Naive thymus-derived CD4-positive, alpha-beta T cell (primary cell): ENCODE measurements at regions not wholly inside any gene's neighbourhood (a gene's known extent, or its start where the extent isn't known, plus 50 kb on each side); places are given as distances from the start of the nearest gene placed in this dataset.

Source experiments
- ATAC-seq: fragments of 150-1000 bp; cut with Tn5 transposase; 2 replicates; pipeline ENCODE4 v1.10.0; 2021; ENCODE audit warnings: mild to moderate bottlenecking, moderate library complexity
- CTCF ChIA-PET: fragments of 350-600 bp; sonication (Branson Sonifier 250); formaldehyde crosslinking; loops from one replicate; lab custom pipeline; 2021; ENCODE audit warnings: antibody characterized with exemption; lab: Charles Lee
- POLR2A ChIA-PET: fragments of 350-600 bp; sonication (Branson Sonifier 250); formaldehyde crosslinking; loops from one replicate; lab custom pipeline; 2021; ENCODE audit warnings: antibody characterized with exemption, inconsistent platforms; lab: Charles Lee
- DNase-seq, 9 donors: peaks; one replicate each; pipeline versions ENCODE4 v3.0.0 to v3.0.0-alpha.2; 2020 to 2022; ENCODE audit warnings: mixed read lengths in 1 of 9
- H3K27ac ChIP-seq: one replicate; pipeline ENCODE4 v1.7.0; 2013; ENCODE audit warnings: mild to moderate bottlenecking, low read depth, low read length, moderate library complexity
- H3K27me3 ChIP-seq, 2 donors: one replicate each; pipeline ENCODE4 v1.7.0; 2013; ENCODE audit warnings: low read length in 2 of 2, mild to moderate bottlenecking in 2 of 2, moderate library complexity in 2 of 2; ENCODE audit not compliant: control insufficient read depth in 2 of 2, insufficient read depth in 2 of 2
- H3K36me3 ChIP-seq, 3 experiments: 1 replicate in 2 of 3; 2 replicates in 1 of 3; pipeline ENCODE4 v1.7.0; 2013; ENCODE audit warnings: low read length in 3 of 3, mild to moderate bottlenecking in 3 of 3, moderate library complexity in 1 of 3; ENCODE audit not compliant: insufficient read depth in 3 of 3, control insufficient read depth in 2 of 3
- H3K4me1 ChIP-seq, 2 donors: one replicate each; pipeline ENCODE4 v1.7.0; 2013; ENCODE audit warnings: low read length in 2 of 2, mild to moderate bottlenecking in 2 of 2, moderate library complexity in 1 of 2; ENCODE audit not compliant: control insufficient read depth in 2 of 2, insufficient read depth in 2 of 2
- H3K4me3 ChIP-seq: 2 replicates; pipeline ENCODE4 v1.7.0; 2013; ENCODE audit warnings: mild to moderate bottlenecking, low read length
- H3K9me3 ChIP-seq, 3 experiments: 1 replicate in 2 of 3; 2 replicates in 1 of 3; pipeline ENCODE4 v1.7.0; 2013; ENCODE audit warnings: low read length in 3 of 3; ENCODE audit not compliant: control insufficient read depth in 2 of 3
- H3K27ac Mint-ChIP-seq, 9 donors: one replicate each; pipeline ENCODE4 v1.8.0; 2020 to 2022; ENCODE audit warnings: mixed read lengths in 9 of 9, mild to moderate bottlenecking in 8 of 9, moderate library complexity in 5 of 9, inconsistent platforms in 2 of 9
- H3K27me3 Mint-ChIP-seq, 5 donors: one replicate each; pipeline ENCODE4 v1.8.0; 2021 to 2022; ENCODE audit warnings: mixed read lengths in 5 of 5, mild to moderate bottlenecking in 1 of 5
- H3K36me3 Mint-ChIP-seq, 5 donors: one replicate each; pipeline ENCODE4 v1.8.0; 2020 to 2022; ENCODE audit warnings: mixed read lengths in 5 of 5, mild to moderate bottlenecking in 3 of 5, inconsistent platforms in 1 of 5
- H3K4me1 Mint-ChIP-seq, 7 donors: one replicate each; pipeline ENCODE4 v1.8.0; 2020 to 2022; ENCODE audit warnings: mixed read lengths in 7 of 7, mild to moderate bottlenecking in 3 of 7, inconsistent platforms in 1 of 7
- H3K4me3 Mint-ChIP-seq, 10 donors: one replicate each; pipeline ENCODE4 v1.8.0; 2020 to 2022; ENCODE audit warnings: mild to moderate bottlenecking in 10 of 10, mixed read lengths in 10 of 10, moderate library complexity in 6 of 10, inconsistent platforms in 2 of 10
- H3K9me3 Mint-ChIP-seq, 11 donors: one replicate each; pipeline ENCODE4 v1.8.0; 2020 to 2022; ENCODE audit warnings: mixed read lengths in 11 of 11, mild to moderate bottlenecking in 4 of 11, inconsistent platforms in 1 of 11, moderate library complexity in 1 of 11
- intact Hi-C, 2 donors: fragments of 100-400 bp; cut with micrococcal nuclease; formaldehyde crosslinking; loops; one replicate each; pipeline ENCODE4 v1.15.1; 2023

GRCh38 chr2:144230033-144230432, 289.9 kb downstream of the ZEB2 start:
- no peak overlapping the region for H3K27ac Mint-ChIP-seq
- H3K4me3 Mint-ChIP-seq: no peak overlapping the region
- peaks cover 0 to 1% (median 0%) of the 10 kb centered on the region in 11 donors for H3K9me3 Mint-ChIP-seq
- no peaks in the 10 kb centered on the region for H3K27me3 Mint-ChIP-seq
- ChIA-PET POLR2A (no interaction called here), CTCF (no interaction called here)
- peaks cover 0 to 11% (median 7%) of the 10 kb centered on the region in 5 donors for H3K36me3 Mint-ChIP-seq
- Histone ChIP-seq H3K4me1 (peaks cover 0 to 24% of the 10 kb centered on the region in 2 donors), H3K9me3 (no peaks in the 10 kb centered on the region), H3K27me3 (no peaks in the 10 kb centered on the region), H3K27ac (no peak overlapping the region), H3K36me3 (no peaks in the 10 kb centered on the region), H3K4me3 (no peak overlapping the region)
- ATAC-seq: no peak
- intact Hi-C loops: loop anchor here in 1 of 2 donors (5.0 kb wide), 1 partner anchor 48 kb away; no protein-coding TSS in a partner anchor
- no peak for DNase-seq
- H3K4me1 Mint-ChIP-seq: peaks cover 0 to 29% (median 6%) of the 10 kb centered on the region in 7 donors

DNA sequence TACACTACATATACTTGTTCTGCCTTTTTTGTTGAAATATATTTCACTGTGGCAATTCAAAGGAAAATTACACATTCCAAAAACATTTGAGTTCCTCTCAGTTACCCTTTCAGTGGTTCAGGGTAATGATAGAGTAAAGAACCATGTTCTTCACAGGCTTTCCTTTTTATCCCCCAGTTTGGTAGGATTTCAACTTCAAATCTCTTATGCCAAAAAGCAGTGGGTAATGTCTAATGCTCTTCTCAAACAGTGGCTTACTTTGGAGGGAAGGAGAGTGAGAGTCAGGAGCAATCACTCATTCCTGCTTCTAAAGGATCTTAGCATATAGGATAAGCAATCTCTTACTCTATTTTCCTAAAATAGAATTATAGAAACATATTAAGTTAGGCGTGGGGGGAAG, 290.6 kb downstream of the ZEB2 start:
- Mint-ChIP-seq H3K36me3 (peaks cover 0 to 11% (median 4%) of the 10 kb centered on the region in 5 donors), H3K9me3 (peaks cover 0 to 1% (median 0%) of the 10 kb centered on the region in 11 donors), H3K4me3 (no peak overlapping the region), H3K4me1 (peaks cover 0 to 23% (median 3%) of the 10 kb centered on the region in 7 donors), H3K27ac (no peak overlapping the region), H3K27me3 (no peaks in the 10 kb centered on the region)
- Histone ChIP-seq H3K36me3 (no peaks in the 10 kb centered on the region), H3K4me1 (peaks cover 0 to 17% of the 10 kb centered on the region in 2 donors), H3K4me3 (no peak overlapping the region), H3K27me3 (no peaks in the 10 kb centered on the region), H3K9me3 (no peaks in the 10 kb centered on the region), H3K27ac (no peak overlapping the region)
- ChIA-PET POLR2A (no interaction called here), CTCF (no interaction called here)
- ATAC-seq: no peak
- no peak for DNase-seq
- intact Hi-C loops: no loop called here

DNA sequence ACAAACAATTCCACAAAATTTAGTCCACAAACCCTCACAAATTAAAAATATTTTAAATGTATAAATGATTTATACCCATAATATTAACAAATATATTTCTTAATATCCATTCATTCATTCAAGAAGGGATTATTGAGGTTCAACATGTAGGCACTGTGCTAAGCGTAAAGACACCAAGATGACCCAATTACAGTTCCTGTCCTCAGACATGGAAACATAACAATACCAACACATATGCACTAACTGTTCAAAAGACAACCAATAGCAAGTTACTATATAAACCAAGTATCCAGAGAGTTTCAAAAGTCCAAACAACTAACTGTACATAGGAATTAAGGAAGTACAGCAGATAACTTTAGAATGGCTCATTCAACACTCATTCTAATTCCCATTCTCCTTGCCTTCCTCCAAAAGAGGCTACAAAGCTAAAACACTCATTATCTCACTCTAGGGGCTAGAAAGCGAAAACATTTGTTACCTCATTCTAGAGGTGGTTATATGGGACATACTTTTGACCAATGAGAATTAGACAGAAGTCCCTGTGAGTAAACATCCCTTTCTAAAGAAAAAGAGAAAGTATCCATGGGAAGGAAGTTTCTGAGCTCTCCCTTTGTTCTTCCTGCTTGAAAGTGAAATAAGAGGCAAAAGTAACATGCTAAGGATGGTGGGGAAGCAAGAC, 292.4 kb downstream of the ZEB2 start:
- Mint-ChIP-seq H3K9me3 (peaks cover 0 to 1% (median 0%) of the 10 kb centered on the region in 11 donors), H3K27ac (no peak overlapping the region), H3K27me3 (no peaks in the 10 kb centered on the region), H3K4me3 (no peak overlapping the region), H3K4me1 (peaks cover 0 to 8% (median 0%) of the 10 kb centered on the region in 7 donors), H3K36me3 (peaks cover 0 to 11% (median 4%) of the 10 kb centered on the region in 5 donors)
- POLR2A ChIA-PET: no interaction called here
- Histone ChIP-seq H3K27me3 (no peaks in the 10 kb centered on the region), H3K27ac (no peak overlapping the region), H3K4me1 (peaks cover 0 to 1% of the 10 kb centered on the region in 2 donors), H3K36me3 (no peaks in the 10 kb centered on the region), H3K4me3 (no peak overlapping the region), H3K9me3 (no peaks in the 10 kb centered on the region)
- ATAC-seq (no peak), DNase-seq (no peak)
- CTCF ChIA-PET: no interaction called here
- intact Hi-C loops: no loop called here

GRCh38 chr2:144225076-144225475, 294.8 kb downstream of the ZEB2 start:
- no peaks in the 10 kb centered on the region for H3K36me3 ChIP-seq
- DNase-seq: no peak
- no peak overlapping the region for H3K27ac Mint-ChIP-seq
- POLR2A ChIA-PET: no interaction called here
- ATAC-seq: no peak
- H3K4me1 Mint-ChIP-seq: peaks cover 0 to 4% (median 0%) of the 10 kb centered on the region in 7 donors
- no peaks in the 10 kb centered on the region for H3K27me3 ChIP-seq
- H3K9me3 Mint-ChIP-seq: peaks cover 0 to 1% (median 0%) of the 10 kb centered on the region in 11 donors
- H3K4me3 Mint-ChIP-seq: no peak overlapping the region
- no peaks in the 10 kb centered on the region for H3K27me3 Mint-ChIP-seq
- intact Hi-C loops: no loop called here
- H3K36me3 Mint-ChIP-seq: peaks cover 0 to 11% (median 4%) of the 10 kb centered on the region in 5 donors
- CTCF ChIA-PET: no interaction called here
- H3K4me3 ChIP-seq: no peak overlapping the region
- H3K27ac ChIP-seq: no peak overlapping the region
- no peaks in the 10 kb centered on the region for H3K4me1 ChIP-seq
- no peaks in the 10 kb centered on the region for H3K9me3 ChIP-seq

DNA sequence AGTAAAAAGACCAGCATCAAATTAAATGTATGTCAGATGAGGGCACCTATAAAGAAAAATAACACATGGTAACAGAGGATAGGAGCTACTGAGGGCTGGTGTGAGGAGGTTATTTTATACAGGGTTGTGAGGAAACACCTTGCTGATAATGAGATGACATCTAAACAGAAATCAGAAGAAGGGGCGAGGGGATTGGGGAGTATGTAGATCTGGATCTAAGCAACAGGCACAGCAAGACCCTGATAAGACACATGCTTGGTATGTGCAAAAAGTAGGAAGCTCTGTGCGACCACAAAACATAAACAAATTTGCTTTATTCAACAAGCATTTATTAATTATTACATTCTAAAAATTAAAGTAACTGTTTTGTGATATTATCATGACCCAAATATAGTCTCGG, 295.4 kb downstream of the ZEB2 start:
- H3K36me3 ChIP-seq: no peaks in the 10 kb centered on the region
- H3K27me3 ChIP-seq: no peaks in the 10 kb centered on the region
- H3K4me1 ChIP-seq: no peaks in the 10 kb centered on the region
- intact Hi-C loops: no loop called here
- no peak overlapping the region for H3K27ac ChIP-seq
- Mint-ChIP-seq H3K36me3 (peaks cover 0 to 11% (median 4%) of the 10 kb centered on the region in 5 donors), H3K27ac (no peak overlapping the region), H3K9me3 (peaks cover 0 to 1% (median 0%) of the 10 kb centered on the region in 11 donors), H3K27me3 (no peaks in the 10 kb centered on the region), H3K4me1 (peaks cover 0 to 4% (median 0%) of the 10 kb centered on the region in 7 donors), H3K4me3 (no peak overlapping the region)
- ATAC-seq (no peak), DNase-seq (no peak)
- POLR2A ChIA-PET: no interaction called here
- no peaks in the 10 kb centered on the region for H3K9me3 ChIP-seq
- CTCF ChIA-PET: no interaction called here
- no peak overlapping the region for H3K4me3 ChIP-seq

- intact Hi-C loops: no loop called here
- ChIA-PET CTCF (no interaction called here), POLR2A (interaction anchor here (0.5 kb wide), 1 partner anchor 347 kb away, joined by 3 read pairs; no protein-coding TSS in a partner anchor)
Measured at GRCh38 chr2:144219979-144220378, 299.9 kb downstream of the ZEB2 start.

More at GRCh38 chr2:144219979-144220378, 299.9 kb downstream of the ZEB2 start:
- no peak for ATAC-seq
- Histone ChIP-seq H3K27me3 (no peaks in the 10 kb centered on the region), H3K4me1 (no peaks in the 10 kb centered on the region), H3K27ac (no peak overlapping the region), H3K9me3 (no peaks in the 10 kb centered on the region), H3K4me3 (no peak overlapping the region), H3K36me3 (no peaks in the 10 kb centered on the region)
- Mint-ChIP-seq H3K27ac (no peak overlapping the region), H3K36me3 (no peaks in the 10 kb centered on the region), H3K4me3 (no peak overlapping the region), H3K4me1 (peaks cover 2 to 10% (median 7%) of the 10 kb centered on the region in 7 donors), H3K27me3 (no peaks in the 10 kb centered on the region), H3K9me3 (no peaks in the 10 kb centered on the region)
- DNase-seq: no peak
